OCI-LY1 (cell line): ENCODE measurements at regions not wholly inside any gene's neighbourhood (a gene's known extent, or its start where the extent isn't known, plus 50 kb on each side); places are given as distances from the start of the nearest gene placed in this dataset.

ENCODE experiments used
- H2AFZ ChIP-seq: fragments of 200-600 bp; sonication (generic), shearing (Covaris generic); 2 replicates; pipeline ENCODE4 v1.6.0; 2014; ENCODE audit warnings: antibody characterized with exemption, mild to moderate bottlenecking, low read length
- H3F3A ChIP-seq: fragments of 200-600 bp; sonication (generic), shearing (Covaris generic); 2 replicates; pipeline ENCODE4 v1.6.0; 2014; ENCODE audit warnings: mild to moderate bottlenecking, antibody characterized with exemption, low read length, moderate library complexity; ENCODE audit not compliant: insufficient read depth
- H3K27ac ChIP-seq: fragments of 200-600 bp; sonication (generic); 2 replicates; pipeline ENCODE4 v1.5.1; 2014; ENCODE audit warnings: low read length, mixed run types, mild to moderate bottlenecking, low read depth; ENCODE audit not compliant: poor library complexity, severe bottlenecking
- H3K27me3 ChIP-seq: fragments of 200-600 bp; sonication (generic); 2 replicates; pipeline ENCODE4 v1.6.0; 2014; ENCODE audit warnings: antibody characterized with exemption, mild to moderate bottlenecking, low read length, moderate library complexity; ENCODE audit not compliant: insufficient read depth
- H3K36me3 ChIP-seq: fragments of 200-600 bp; sonication (generic); 2 replicates; pipeline ENCODE4 v1.6.1; 2014; ENCODE audit warnings: mild to moderate bottlenecking, antibody characterized with exemption, low read length, moderate library complexity, mixed read lengths; ENCODE audit not compliant: insufficient read depth
- H3K4me1 ChIP-seq: fragments of 200-600 bp; sonication (generic); 2 replicates; pipeline ENCODE4 v1.5.1; 2014; ENCODE audit warnings: mild to moderate bottlenecking, low read length, moderate library complexity; ENCODE audit not compliant: insufficient read depth, severe bottlenecking
- H3K4me2 ChIP-seq: fragments of 200-600 bp; sonication (generic), shearing (Covaris generic); 2 replicates; pipeline ENCODE4 v1.6.1; 2014; ENCODE audit warnings: low read length
- H3K4me3 ChIP-seq: fragments of 200-600 bp; sonication (generic); 2 replicates; pipeline ENCODE4 v1.5.1; 2014; ENCODE audit warnings: low read length, low read depth, mild to moderate bottlenecking, mixed read lengths; ENCODE audit not compliant: poor library complexity, severe bottlenecking
- H3K79me2 ChIP-seq: fragments of 200-600 bp; shearing (Covaris generic); 2 replicates; pipeline ENCODE4 v1.6.1; 2016; ENCODE audit warnings: mixed run types, low read length, mixed read lengths; ENCODE audit not compliant: insufficient read depth
- H3K9ac ChIP-seq: fragments of 200-600 bp; sonication (generic), shearing (Covaris generic); 2 replicates; pipeline ENCODE4 v1.6.1; 2014; ENCODE audit warnings: mild to moderate bottlenecking, low read length, mixed read lengths
- H3K9me2 ChIP-seq: fragments of 200-600 bp; sonication (generic), shearing (Covaris generic); 2 replicates; pipeline ENCODE4 v1.6.1; 2014; ENCODE audit warnings: low read depth, mild to moderate bottlenecking, low read length, mixed read lengths
- H3K9me3 ChIP-seq: fragments of 200-600 bp; shearing (Covaris generic); 2 replicates; pipeline ENCODE4 v1.6.1; 2014; ENCODE audit warnings: low read length, mixed read lengths
- H4K20me1 ChIP-seq: fragments of 200-600 bp; sonication (generic), shearing (Covaris generic); 2 replicates; pipeline ENCODE4 v1.6.0; 2016; ENCODE audit warnings: mild to moderate bottlenecking, low read length; ENCODE audit not compliant: insufficient read depth
- CTCF ChIP-seq: fragments of 200-600 bp; sonication (generic), shearing (Covaris generic); IDR thresholded peaks from 2 replicates; pipeline ENCODE4 v1.5.1; 2017; ENCODE audit warnings: mild to moderate bottlenecking, antibody characterized with exemption, low read length, moderate library complexity, mixed read lengths
- EZH2 ChIP-seq: fragments of 200-600 bp; sonication (generic), shearing (Covaris generic); IDR thresholded peaks from 2 replicates; pipeline ENCODE4 v1.8.0; 2017; ENCODE audit warnings: borderline replicate concordance, mixed run types, mild to moderate bottlenecking, antibody characterized with exemption, low read length, moderate library complexity, mixed read lengths

- Histone ChIP-seq H3K4me2 (no peak overlapping the region), H3F3A (no peaks in the 10 kb centered on the region), H3K79me2 (no peaks in the 10 kb centered on the region), H3K27me3 (no peaks in the 10 kb centered on the region), H2AFZ (no peak overlapping the region), H3K36me3 (no peaks in the 10 kb centered on the region), H4K20me1 (no peaks in the 10 kb centered on the region), H3K9ac (no peak overlapping the region), H3K4me1 (no peaks in the 10 kb centered on the region), H3K27ac (no peak overlapping the region), H3K9me2 (no peaks in the 10 kb centered on the region), H3K9me3 (no peaks in the 10 kb centered on the region), H3K4me3 (no peak overlapping the region)
- TF ChIP-seq CTCF: no peak
- TF ChIP-seq EZH2: no peak
Measured at GRCh38 chr5:118366429-118366828, 621.9 kb downstream of the DTWD2 start.

GRCh38 chr5:118365718-118366117 is 622.6 kb downstream of the DTWD2 start:
- TF ChIP-seq EZH2: no peak
- TF ChIP-seq CTCF: no peak
- no peak overlapping the region for H3K9ac ChIP-seq
- H3F3A ChIP-seq: no peaks in the 10 kb centered on the region
- H3K27ac ChIP-seq: no peak overlapping the region
- H3K36me3 ChIP-seq: no peaks in the 10 kb centered on the region
- no peak overlapping the region for H3K4me3 ChIP-seq
- H4K20me1 ChIP-seq: no peaks in the 10 kb centered on the region
- no peaks in the 10 kb centered on the region for H3K27me3 ChIP-seq
- no peak overlapping the region for H3K4me2 ChIP-seq
- no peaks in the 10 kb centered on the region for H3K9me3 ChIP-seq
- H3K79me2 ChIP-seq: no peaks in the 10 kb centered on the region
- no peaks in the 10 kb centered on the region for H3K9me2 ChIP-seq
- no peak overlapping the region for H2AFZ ChIP-seq
- H3K4me1 ChIP-seq: no peaks in the 10 kb centered on the region

- no peak overlapping the region for H3K27ac ChIP-seq
- H3K4me1 ChIP-seq: no peaks in the 10 kb centered on the region
- no peaks in the 10 kb centered on the region for H3K36me3 ChIP-seq
- no peak overlapping the region for H3K4me3 ChIP-seq
- no peaks in the 10 kb centered on the region for H3K9me2 ChIP-seq
- no peak overlapping the region for H2AFZ ChIP-seq
- TF ChIP-seq EZH2: no peak
- TF ChIP-seq CTCF: no peak
- no peaks in the 10 kb centered on the region for H3K9me3 ChIP-seq
- no peaks in the 10 kb centered on the region for H4K20me1 ChIP-seq
- H3K4me2 ChIP-seq: no peak overlapping the region
- no peaks in the 10 kb centered on the region for H3F3A ChIP-seq
- H3K9ac ChIP-seq: no peak overlapping the region
- H3K27me3 ChIP-seq: no peaks in the 10 kb centered on the region
- no peaks in the 10 kb centered on the region for H3K79me2 ChIP-seq
Measured at GRCh38 chr5:118354797-118355196, 633.5 kb downstream of the DTWD2 start.
